Mesothelial cell of epicardium (in vitro differentiated cells): ENCODE measurements at regions not wholly inside any gene's neighbourhood (a gene's known extent, or its start where the extent isn't known, plus 50 kb on each side); places are given as distances from the start of the nearest gene placed in this dataset.

ENCODE experiments used
- DNase-seq, 2 experiments: peaks; one replicate each; pipeline ENCODE4 v3.0.0; 2021; ENCODE audit warnings: low spot score in 2 of 2; ENCODE audit not compliant: unreplicated experiment in 2 of 2
- H3K27ac Mint-ChIP-seq: 2 replicates; pipeline ENCODE4 v1.8.0; 2021; ENCODE audit warnings: mixed read lengths
- H3K27me3 Mint-ChIP-seq: 2 replicates; pipeline ENCODE4 v1.8.0; 2021; ENCODE audit warnings: low read depth, mixed read lengths
- H3K36me3 Mint-ChIP-seq: 2 replicates; pipeline ENCODE4 v1.8.0; 2021; ENCODE audit warnings: mixed read lengths
- H3K4me1 Mint-ChIP-seq: 2 replicates; pipeline ENCODE4 v1.8.0; 2021; ENCODE audit warnings: mixed read lengths
- H3K4me3 Mint-ChIP-seq: 2 replicates; pipeline ENCODE4 v1.8.0; 2021; ENCODE audit warnings: mild to moderate bottlenecking, moderate library complexity, mixed read lengths
- H3K9me3 Mint-ChIP-seq: 2 replicates; pipeline ENCODE4 v1.8.0; 2021; ENCODE audit warnings: mixed read lengths
- CTCF ChIP-seq: fragments of 200-600 bp; sonication (generic); IDR thresholded peaks from one replicate; pipeline ENCODE4 v1.5.0; 2021; ENCODE audit warnings: antibody characterized with exemption; ENCODE audit not compliant: unreplicated experiment

GRCh38 chr9:131809941-131810344 lies 70.1 kb upstream of the RAPGEF1 start:
- Mint-ChIP-seq H3K4me3 (no peak overlapping the region), H3K4me1 (peaks cover 16% of the 10 kb centered on the region), H3K27me3 (peaks cover 22% of the 10 kb centered on the region), H3K36me3 (no peaks in the 10 kb centered on the region), H3K9me3 (no peaks in the 10 kb centered on the region), H3K27ac (no peak overlapping the region)
- no peak for TF ChIP-seq CTCF
- DNase-seq: no peak

GRCh38 chr9:131808291-131808690 lies 68.4 kb upstream of the RAPGEF1 start:
- no peaks in the 10 kb centered on the region for H3K36me3 Mint-ChIP-seq
- peaks cover 16% of the 10 kb centered on the region for H3K4me1 Mint-ChIP-seq
- no peak for DNase-seq
- H3K27me3 Mint-ChIP-seq: peaks cover 24% of the 10 kb centered on the region
- H3K4me3 Mint-ChIP-seq: no peak overlapping the region
- H3K27ac Mint-ChIP-seq: no peak overlapping the region
- TF ChIP-seq CTCF: no peak
- H3K9me3 Mint-ChIP-seq: no peaks in the 10 kb centered on the region

- no peak overlapping the region for H3K4me3 Mint-ChIP-seq
- no peak for TF ChIP-seq CTCF
- peaks cover 28% of the 10 kb centered on the region for H3K27me3 Mint-ChIP-seq
- H3K36me3 Mint-ChIP-seq: no peaks in the 10 kb centered on the region
- no peaks in the 10 kb centered on the region for H3K9me3 Mint-ChIP-seq
- peaks cover 16% of the 10 kb centered on the region for H3K4me1 Mint-ChIP-seq
- H3K27ac Mint-ChIP-seq: no peak overlapping the region
- no peak for DNase-seq
Measured at GRCh38 chr9:131807144-131807983, 67.5 kb upstream of the RAPGEF1 start.

GRCh38 chr9:131805803-131806202 lies 65.9 kb upstream of the RAPGEF1 start:
- Mint-ChIP-seq H3K36me3 (no peaks in the 10 kb centered on the region), H3K27ac (no peak overlapping the region), H3K9me3 (no peaks in the 10 kb centered on the region), H3K4me1 (peaks cover 12% of the 10 kb centered on the region), H3K27me3 (peaks cover 38% of the 10 kb centered on the region), H3K4me3 (no peak overlapping the region)
- TF ChIP-seq CTCF: no peak
- DNase-seq: no peak

GRCh38 chr9:131804826-131805225 lies 65.0 kb upstream of the RAPGEF1 start:
- Mint-ChIP-seq H3K4me1 (peaks cover 12% of the 10 kb centered on the region), H3K4me3 (no peak overlapping the region), H3K9me3 (no peaks in the 10 kb centered on the region), H3K36me3 (no peaks in the 10 kb centered on the region), H3K27me3 (peaks cover 45% of the 10 kb centered on the region), H3K27ac (no peak overlapping the region)
- DNase-seq: no peak
- TF ChIP-seq CTCF: no peak
